Suprapubic skin (tissue), 3 donors: ENCODE measurements at regions not wholly inside any gene's neighbourhood (a gene's known extent, or its start where the extent isn't known, plus 50 kb on each side); places are given as distances from the start of the nearest gene placed in this dataset.

Experiments
- EP300 ChIP-seq: sonication (generic); formaldehyde crosslinking; IDR thresholded peaks from one replicate; pipeline ENCODE4 v1.6.1; 2017; ENCODE audit warnings: antibody characterized with exemption
- POLR2A ChIP-seq, 2 donors: fragments of 450-650 bp; IDR thresholded peaks; one replicate each; pipeline ENCODE4 v1.6.1; 2017; ENCODE audit warnings: antibody characterized with exemption in 2 of 2, mild to moderate bottlenecking in 2 of 2, moderate library complexity in 2 of 2
- TF ChIP-seq, protein P1 (sequence below), 2 donors: fragments of 200-600 bp in 1 of 2; fragments of 450-650 bp in 1 of 2; sonication (generic) in 1 of 2; IDR thresholded peaks; one replicate each; pipeline ENCODE4 v1.5.1; 2016 to 2019; ENCODE audit warnings: antibody characterized with exemption in 2 of 2, mild to moderate bottlenecking in 1 of 2, moderate library complexity in 1 of 2

DNA sequence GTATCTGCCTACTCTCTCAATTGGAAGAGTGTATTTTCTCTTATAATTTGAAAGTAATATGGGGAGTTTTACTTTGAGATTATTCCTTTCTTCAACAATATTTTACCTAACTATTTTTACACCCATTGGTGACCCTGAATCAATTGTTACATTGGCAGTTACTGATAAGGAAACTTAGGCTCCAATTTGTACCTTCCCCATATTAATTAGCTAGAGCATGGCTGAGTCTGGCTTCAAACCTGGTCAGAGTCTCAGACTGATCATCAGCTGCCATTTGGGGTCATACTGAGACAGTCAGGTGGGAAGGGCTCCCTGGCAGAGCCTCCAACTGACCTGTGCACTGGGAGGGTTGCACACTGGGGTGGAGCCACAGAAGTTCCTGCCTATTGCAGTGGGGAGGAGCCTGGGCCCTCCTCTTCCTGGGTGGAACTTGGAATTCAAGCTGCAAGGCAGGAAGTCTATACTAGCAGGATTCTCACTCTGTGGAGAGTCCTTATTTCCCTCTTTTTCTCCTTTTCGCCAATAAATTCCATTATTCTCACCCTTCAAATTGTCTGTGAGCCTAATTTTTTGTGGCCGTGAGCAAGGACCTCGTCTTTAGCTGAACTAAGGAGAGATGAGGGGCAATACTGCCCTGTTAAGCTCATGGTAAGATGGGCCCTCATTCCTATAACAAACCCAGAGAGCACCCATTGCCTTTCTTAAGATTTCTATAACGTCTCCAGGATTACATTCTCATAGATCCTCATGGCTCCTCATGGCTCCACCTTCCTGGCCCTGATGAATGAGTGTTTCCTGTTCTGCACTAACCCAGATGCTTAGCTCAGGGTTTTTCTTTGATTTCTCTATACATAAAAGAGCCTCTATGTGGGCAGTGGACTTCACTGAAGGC is 285.1 kb downstream of the ADGB start:
- TF ChIP-seq EP300 (no peak), POLR2A (IDR thresholded peaks at IDR 0.05) (no peak)
- TF ChIP-seq, protein P1, sequence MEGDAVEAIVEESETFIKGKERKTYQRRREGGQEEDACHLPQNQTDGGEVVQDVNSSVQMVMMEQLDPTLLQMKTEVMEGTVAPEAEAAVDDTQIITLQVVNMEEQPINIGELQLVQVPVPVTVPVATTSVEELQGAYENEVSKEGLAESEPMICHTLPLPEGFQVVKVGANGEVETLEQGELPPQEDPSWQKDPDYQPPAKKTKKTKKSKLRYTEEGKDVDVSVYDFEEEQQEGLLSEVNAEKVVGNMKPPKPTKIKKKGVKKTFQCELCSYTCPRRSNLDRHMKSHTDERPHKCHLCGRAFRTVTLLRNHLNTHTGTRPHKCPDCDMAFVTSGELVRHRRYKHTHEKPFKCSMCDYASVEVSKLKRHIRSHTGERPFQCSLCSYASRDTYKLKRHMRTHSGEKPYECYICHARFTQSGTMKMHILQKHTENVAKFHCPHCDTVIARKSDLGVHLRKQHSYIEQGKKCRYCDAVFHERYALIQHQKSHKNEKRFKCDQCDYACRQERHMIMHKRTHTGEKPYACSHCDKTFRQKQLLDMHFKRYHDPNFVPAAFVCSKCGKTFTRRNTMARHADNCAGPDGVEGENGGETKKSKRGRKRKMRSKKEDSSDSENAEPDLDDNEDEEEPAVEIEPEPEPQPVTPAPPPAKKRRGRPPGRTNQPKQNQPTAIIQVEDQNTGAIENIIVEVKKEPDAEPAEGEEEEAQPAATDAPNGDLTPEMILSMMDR (IDR thresholded peaks at IDR 0.05), result no peak
